AG10803 (cell line): ENCODE measurements at regions not wholly inside any gene's neighbourhood (a gene's known extent, or its start where the extent isn't known, plus 50 kb on each side); places are given as distances from the start of the nearest gene placed in this dataset.
"Not testable (repeated sequence)": the region's sequence is repeated elsewhere in the genome, so short reads cannot be mapped to it uniquely, and the experiment has no call there.

Experiments
- DNase-seq: peaks from one replicate; pipeline ENCODE4 v3.0.0; 2010; ENCODE audit warnings: low read depth
- H3K4me3 ChIP-seq: 2 replicates; pipeline ENCODE4 v1.5.1; 2011; ENCODE audit warnings: mild to moderate bottlenecking, low read length, control low read depth
- TF ChIP-seq, protein P1 (sequence below): conservative IDR thresholded peaks from 2 replicates; pipeline ENCODE4 v1.5.1; 2011; ENCODE audit warnings: mild to moderate bottlenecking, low read length, control low read depth, inconsistent platforms

DNA sequence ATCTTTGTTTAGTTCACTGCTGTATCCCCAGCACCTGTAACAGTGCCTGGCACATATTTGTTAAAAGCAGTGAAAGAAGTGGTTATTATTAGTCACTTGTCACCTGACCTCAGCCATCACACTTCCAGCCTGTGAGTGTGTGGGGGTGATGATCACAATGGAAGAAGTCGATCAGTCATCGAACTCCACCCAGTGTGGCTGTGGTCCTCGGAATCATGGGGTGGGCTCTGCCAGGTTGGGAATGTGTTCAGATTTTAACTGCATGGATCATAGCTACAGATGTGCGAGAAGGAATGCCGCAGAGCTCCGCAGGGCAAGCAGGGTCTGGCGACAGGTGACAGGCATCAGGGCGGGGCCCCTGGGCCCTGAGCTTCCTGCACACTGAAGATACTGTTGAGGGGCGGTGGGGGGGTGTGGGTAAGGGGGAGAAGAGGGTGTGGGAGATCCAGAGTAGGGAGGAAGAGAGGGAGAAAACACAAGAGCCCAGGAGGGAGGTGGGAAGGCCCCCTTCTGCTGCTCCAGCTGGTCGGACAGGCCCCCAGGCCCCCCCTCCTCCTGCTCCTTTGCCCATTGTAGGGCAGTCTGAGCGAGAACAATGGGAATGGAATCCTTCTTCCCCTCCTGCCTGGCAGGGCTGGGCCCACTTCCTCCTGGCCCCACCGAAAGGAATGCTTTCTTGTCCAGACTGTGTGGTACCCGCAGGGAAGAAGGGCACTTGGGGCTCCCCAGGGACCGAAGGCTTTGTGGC lies 89.6 kb downstream of the SPRY4 start:
- TF ChIP-seq, protein P1, sequence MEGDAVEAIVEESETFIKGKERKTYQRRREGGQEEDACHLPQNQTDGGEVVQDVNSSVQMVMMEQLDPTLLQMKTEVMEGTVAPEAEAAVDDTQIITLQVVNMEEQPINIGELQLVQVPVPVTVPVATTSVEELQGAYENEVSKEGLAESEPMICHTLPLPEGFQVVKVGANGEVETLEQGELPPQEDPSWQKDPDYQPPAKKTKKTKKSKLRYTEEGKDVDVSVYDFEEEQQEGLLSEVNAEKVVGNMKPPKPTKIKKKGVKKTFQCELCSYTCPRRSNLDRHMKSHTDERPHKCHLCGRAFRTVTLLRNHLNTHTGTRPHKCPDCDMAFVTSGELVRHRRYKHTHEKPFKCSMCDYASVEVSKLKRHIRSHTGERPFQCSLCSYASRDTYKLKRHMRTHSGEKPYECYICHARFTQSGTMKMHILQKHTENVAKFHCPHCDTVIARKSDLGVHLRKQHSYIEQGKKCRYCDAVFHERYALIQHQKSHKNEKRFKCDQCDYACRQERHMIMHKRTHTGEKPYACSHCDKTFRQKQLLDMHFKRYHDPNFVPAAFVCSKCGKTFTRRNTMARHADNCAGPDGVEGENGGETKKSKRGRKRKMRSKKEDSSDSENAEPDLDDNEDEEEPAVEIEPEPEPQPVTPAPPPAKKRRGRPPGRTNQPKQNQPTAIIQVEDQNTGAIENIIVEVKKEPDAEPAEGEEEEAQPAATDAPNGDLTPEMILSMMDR, result no peak
- H3K4me3 ChIP-seq, result no peak overlapping the region
- DNase-seq, result no peak

DNA sequence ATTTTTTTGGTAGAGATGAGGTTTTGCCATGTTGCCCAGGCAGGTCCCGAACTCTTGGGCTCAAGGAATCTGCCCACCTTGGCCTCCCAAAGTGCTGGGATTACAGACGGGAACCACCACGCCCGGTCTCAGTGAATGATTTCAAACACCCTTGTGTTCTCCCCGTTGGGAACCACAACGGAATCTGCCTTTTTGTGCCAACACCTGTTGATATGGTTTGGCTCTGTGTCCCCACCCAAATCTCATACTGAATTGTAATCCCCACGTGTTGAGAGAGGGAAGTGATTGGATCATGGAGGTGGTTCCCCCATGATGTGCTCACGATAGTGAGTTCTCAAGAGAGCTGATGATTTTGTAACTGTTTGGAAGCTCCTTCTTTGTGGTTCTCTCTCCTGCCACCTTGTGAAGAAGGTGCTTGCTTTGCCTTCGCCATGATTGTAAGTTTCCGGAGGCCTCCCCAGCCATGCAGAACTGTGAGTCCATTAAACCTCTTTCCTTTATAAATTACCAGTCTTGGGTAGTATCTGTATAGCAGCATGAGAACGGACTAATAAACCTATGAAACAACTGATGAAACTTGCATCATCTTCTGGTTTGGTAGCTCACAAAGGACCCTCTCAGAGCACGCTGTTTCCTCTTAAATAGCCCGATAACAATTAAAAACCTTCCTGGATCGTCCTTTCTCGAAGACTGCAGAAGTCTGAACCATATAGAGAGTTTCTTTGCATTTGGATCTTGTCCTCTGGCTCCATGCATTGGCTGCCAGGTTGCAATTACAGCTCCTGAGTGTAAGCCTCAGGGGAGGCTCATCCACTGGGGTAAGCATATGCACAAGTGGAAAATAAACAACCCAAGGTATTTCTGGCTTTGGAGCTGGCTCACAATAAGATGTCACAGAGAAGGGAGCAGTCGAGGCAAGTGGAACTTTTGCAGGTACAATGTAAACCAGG lies 91.5 kb downstream of the SPRY4 start:
- H3K4me3 ChIP-seq, result no peak overlapping the region
- no peak for DNase-seq
- TF ChIP-seq, protein P1, result no peak

DNA sequence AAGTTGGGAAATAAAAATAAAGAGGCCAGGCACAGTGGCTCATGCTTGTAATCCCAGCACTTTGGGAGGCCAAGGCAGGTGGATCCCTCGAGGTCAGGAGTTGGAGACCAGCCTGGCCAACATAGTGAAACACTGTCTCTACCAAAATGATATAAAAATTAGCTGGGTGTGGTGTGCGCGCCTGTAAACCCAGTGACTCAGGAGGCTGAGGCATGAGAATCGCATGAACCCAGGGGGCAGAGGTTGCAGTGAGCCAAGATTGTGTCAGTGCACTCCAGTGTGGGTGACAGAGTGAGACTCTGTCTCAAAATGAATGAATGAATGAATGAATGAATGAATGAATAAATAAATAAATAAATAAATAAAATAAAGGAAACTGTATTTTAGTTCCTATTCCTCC lies 93.9 kb downstream of the SPRY4 start:
- H3K4me3 ChIP-seq, DNase-seq: not testable (repeated sequence)

DNA sequence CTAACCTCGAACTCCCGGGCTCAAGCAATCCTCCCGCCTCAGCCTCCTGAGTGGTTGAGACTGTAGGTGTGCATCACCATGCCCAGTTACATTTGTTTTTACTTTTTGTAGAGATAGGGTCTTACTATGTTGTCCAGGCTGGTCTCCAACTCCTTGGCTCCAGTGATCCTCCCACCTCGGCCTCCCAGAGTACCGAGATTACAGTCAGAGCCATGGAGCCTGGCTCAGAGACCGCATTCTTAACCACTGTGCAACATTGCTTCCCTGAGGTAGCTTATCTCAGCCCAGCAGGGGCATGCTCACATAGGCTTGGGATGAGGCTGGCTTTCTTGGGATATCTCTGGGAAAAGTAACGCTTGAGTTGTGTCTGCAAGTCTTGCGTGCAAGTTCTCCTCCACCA lies 99.7 kb downstream of the SPRY4 start:
- no peak for DNase-seq
- TF ChIP-seq, protein P1, result no peak
- H3K4me3 ChIP-seq, result no peak overlapping the region

DNA sequence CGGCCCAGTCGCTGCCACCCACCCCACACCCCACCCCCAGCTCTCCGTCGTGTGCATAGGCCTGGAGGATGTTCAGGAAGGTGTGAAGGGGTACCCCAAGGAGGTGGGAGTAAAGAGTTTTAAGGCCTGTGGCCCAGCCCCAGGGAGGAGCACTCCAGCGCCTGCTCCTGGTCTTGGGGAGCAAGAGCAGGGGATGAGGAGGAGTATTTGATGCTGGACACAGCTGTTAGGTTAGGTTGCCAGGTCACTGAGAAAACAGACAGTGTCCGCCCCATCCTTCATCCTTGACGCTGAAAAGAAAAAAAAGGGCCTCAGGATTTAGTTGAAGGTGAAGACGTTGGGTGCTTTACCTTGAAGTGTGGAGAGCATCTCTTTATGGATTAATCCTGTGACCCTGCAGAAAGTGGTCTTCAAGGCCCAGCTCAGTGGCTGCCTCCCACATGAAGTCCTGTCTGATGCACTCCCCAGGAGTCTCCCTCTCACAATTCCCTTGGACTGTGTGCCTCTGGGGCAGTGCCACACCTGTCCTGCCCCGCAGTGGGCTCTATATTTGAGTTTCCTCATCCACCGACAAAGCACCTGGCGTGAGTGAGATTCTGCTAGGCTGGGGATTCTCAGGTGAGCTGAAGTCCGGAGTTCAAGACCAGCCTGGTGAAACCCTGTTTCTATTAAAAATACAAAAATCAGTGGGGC lies 101.8 kb downstream of the SPRY4 start:
- H3K4me3 ChIP-seq, result no peak overlapping the region
- TF ChIP-seq, protein P1, result no peak
- no peak for DNase-seq

DNA sequence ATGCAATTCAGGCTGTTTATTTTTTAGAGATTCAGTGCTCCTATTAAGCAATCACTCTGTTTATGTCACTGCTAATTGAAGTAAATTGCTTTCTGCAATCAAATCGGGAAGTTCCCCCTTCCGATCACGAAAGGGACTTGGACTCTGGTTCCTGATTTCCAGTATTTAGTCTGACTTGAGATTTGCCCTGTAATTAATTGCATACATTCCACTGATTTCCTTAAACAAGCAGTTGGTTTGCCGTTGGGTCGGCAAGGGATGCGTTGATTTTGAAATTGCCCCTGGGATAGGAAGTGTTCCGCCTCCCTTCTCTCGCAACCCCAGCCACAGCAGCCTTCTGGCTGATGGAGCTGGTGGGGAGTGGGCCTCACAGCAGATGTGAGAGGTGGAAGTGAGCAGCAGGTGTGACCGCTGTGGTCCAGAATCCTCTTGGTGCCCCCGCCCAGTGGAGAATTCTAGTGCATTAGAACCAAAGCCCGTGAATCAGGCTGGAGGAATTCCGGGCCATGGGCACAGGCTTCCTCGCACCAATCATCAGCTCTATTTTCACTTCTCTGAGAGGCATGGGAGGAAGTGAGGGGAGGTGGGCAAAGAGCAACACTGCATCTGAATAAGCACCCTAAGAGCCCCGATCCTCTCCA lies 102.5 kb downstream of the SPRY4 start:
- no peak for DNase-seq
- H3K4me3 ChIP-seq, result no peak overlapping the region
- TF ChIP-seq, protein P1, result no peak
